ENCODE measurements at regions not wholly inside any gene's neighbourhood (a gene's known extent, or its start where the extent isn't known, plus 50 kb on each side); places are given as distances from the start of the nearest gene placed in this dataset.

DNA sequence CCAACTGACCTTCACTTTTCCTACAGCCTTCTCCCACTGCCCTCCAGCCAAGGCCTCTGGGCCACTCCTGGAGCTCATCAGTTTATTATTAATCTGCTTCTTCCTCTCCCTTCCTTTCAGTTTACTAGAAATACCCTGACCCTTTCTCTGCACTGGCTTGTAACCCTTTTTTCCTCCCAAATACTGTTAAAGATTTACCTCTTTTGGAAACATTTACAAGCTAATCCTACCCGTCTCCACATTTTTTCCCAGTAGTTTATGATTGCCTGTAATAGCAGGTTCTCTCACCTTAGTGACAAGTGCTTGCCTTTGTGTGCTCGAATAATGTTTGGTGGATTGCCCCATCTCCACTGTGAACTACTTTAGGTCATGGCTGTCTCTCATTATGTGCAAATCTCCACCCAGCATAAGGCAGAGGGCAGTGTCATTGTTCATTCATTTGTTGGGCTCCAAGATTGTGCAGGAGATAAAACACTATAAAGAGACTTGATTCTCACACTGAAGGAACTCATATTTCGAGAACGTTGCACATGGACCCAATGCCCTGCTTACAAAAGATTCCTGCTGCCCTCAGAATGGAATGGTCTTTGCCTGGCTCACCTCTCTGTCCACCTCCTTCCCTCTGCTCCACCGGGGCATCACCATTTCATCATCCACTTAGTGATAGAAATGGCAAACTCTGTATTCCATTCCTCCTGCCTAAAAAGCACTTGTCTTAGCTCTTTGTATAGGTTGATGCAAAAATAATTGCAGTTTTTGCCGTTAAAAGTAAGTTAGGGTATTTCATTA, 491.1 kb downstream of the UTRN start:
- TF ChIP-seq POLR2A (IDR thresholded peaks at IDR 0.05) = no peak
- TF ChIP-seq, protein P1, sequence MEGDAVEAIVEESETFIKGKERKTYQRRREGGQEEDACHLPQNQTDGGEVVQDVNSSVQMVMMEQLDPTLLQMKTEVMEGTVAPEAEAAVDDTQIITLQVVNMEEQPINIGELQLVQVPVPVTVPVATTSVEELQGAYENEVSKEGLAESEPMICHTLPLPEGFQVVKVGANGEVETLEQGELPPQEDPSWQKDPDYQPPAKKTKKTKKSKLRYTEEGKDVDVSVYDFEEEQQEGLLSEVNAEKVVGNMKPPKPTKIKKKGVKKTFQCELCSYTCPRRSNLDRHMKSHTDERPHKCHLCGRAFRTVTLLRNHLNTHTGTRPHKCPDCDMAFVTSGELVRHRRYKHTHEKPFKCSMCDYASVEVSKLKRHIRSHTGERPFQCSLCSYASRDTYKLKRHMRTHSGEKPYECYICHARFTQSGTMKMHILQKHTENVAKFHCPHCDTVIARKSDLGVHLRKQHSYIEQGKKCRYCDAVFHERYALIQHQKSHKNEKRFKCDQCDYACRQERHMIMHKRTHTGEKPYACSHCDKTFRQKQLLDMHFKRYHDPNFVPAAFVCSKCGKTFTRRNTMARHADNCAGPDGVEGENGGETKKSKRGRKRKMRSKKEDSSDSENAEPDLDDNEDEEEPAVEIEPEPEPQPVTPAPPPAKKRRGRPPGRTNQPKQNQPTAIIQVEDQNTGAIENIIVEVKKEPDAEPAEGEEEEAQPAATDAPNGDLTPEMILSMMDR (IDR thresholded peaks at IDR 0.05) = no peak
